Adrenal gland (tissue), 5 donors: ENCODE measurements at regions not wholly inside any gene's neighbourhood (a gene's known extent, or its start where the extent isn't known, plus 50 kb on each side); places are given as distances from the start of the nearest gene placed in this dataset.

Experiments
- CTCF ChIP-seq, 6 experiments: fragments of 450-650 bp in 4 of 6; fragments of 200-600 bp in 2 of 6; sonication (generic) in 1 of 6; IDR thresholded peaks; 1 replicate in 5 of 6; 2 replicates in 1 of 6; pipeline versions ENCODE4 v1.5.1 to v1.8.0; 2016 to 2021; ENCODE audit warnings: antibody characterized with exemption in 6 of 6, mild to moderate bottlenecking in 2 of 6, moderate library complexity in 1 of 6
- POLR2A ChIP-seq, 2 donors: fragments of 450-650 bp; IDR thresholded peaks; one replicate each; pipeline ENCODE4 v1.6.1; 2017; ENCODE audit warnings: antibody characterized with exemption in 2 of 2, mild to moderate bottlenecking in 2 of 2, moderate library complexity in 1 of 2
- donor health status: DM: no; HTN: no; CAD: no.

- TF ChIP-seq CTCF (IDR thresholded peaks at IDR 0.05) (no peak), POLR2A (IDR thresholded peaks at IDR 0.05) (no peak)
Measured at GRCh38 chr9:79236466-79236865, 335.3 kb upstream of the TLE4 start.
